ENCODE measurements at regions not wholly inside any gene's neighbourhood (a gene's known extent, or its start where the extent isn't known, plus 50 kb on each side); places are given as distances from the start of the nearest gene placed in this dataset.

DNA sequence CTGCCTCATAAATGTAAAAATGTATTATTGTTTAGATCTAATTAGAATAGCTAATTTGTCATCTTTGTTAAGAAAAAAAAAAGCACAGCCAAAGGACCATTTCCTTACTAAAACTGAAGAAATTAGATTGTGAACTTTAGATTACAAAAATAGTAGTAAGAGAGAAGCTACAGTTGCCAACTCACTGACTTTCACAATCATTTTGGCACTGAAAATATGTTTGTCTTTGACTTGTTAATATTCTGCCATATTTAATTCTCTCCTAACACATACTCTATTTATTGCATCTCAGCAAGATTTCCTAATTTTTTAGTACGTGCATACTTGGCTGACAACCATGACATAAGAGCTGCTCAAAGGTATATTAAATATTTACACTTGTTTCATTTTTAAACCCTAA is 297.1 kb downstream of the TUSC1 start:
- no CpG with 5 or more reads among the region's 1 CpG for WGBS (ENCODE audit: insufficient coverage)
- CTCF ChIA-PET, result no interaction called here

DNA sequence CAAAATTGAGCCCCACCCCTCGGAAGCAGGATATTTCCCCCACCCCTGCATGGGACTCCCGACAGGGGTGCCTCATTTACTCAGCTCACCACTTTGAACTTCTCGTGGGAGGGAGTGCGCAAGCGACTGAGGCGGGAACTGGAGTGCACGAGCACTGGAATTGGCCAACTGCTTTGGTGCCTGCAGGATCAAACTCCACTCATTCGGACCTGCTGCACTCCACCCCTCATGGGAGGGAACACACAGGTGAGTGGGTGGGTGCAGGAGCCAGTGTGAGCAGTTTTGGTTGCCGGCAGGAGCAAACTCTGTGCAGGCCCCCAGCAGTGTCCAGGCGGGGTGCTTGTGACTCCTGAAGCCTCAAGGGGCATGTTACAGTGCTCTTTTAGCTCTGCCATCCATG is 301.2 kb downstream of the TUSC1 start:
- Histone ChIP-seq H3K9me3 (ENCODE audit: control extremely low read depth in 1 of 5, control insufficient read depth in 4 of 5, insufficient read depth in 2 of 5, low read depth in 1 of 5, low read length in 4 of 5) (no peaks in the 10 kb centered on the region), H3K4me1 (ENCODE audit: control extremely low read depth in 1 of 4, control insufficient read depth in 4 of 4, insufficient read depth in 4 of 4, low read length in 3 of 4) (no peaks in the 10 kb centered on the region), H3K4me3 (ENCODE audit: control insufficient read depth in 1 of 7, extremely low read depth in 1 of 7, insufficient read depth in 4 of 7, low read depth in 2 of 7, low read length in 6 of 7) (no peak overlapping the region), H3K36me3 (ENCODE audit: control insufficient read depth in 4 of 4, insufficient read depth in 4 of 4, low read length in 3 of 4) (no peaks in the 10 kb centered on the region), H3K27me3 (replicated peaks in 2 of 5; ENCODE audit: control insufficient read depth in 4 of 5, insufficient read depth in 5 of 5, low read length in 4 of 5) (no peaks in the 10 kb centered on the region), H3K27ac (ENCODE audit: insufficient read depth in 1 of 2, low read depth in 1 of 2, low read length in 2 of 2, poor library complexity in 1 of 2, severe bottlenecking in 2 of 2) (no peak overlapping the region)
- ChIA-PET CTCF (no interaction called here), POLR2A (no interaction called here)
- 93% methylated on average over 10 of the region's 10 CpGs for WGBS (ENCODE audit: insufficient coverage)
- DNase-seq, result no peak

More for the DNA sequence above, 297.1 kb downstream of the TUSC1 start:
- POLR2A ChIA-PET, result no interaction called here
- Histone ChIP-seq H3K36me3 (ENCODE audit: control insufficient read depth in 4 of 4, insufficient read depth in 4 of 4, low read length in 3 of 4) (no peaks in the 10 kb centered on the region), H3K9me3 (ENCODE audit: control extremely low read depth in 1 of 5, control insufficient read depth in 4 of 5, insufficient read depth in 2 of 5, low read depth in 1 of 5, low read length in 4 of 5) (no peaks in the 10 kb centered on the region), H3K4me3 (ENCODE audit: control insufficient read depth in 1 of 7, extremely low read depth in 1 of 7, insufficient read depth in 4 of 7, low read depth in 2 of 7, low read length in 6 of 7) (no peak overlapping the region), H3K27ac (ENCODE audit: insufficient read depth in 1 of 2, low read depth in 1 of 2, low read length in 2 of 2, poor library complexity in 1 of 2, severe bottlenecking in 2 of 2) (no peak overlapping the region), H3K27me3 (replicated peaks in 2 of 5; ENCODE audit: control insufficient read depth in 4 of 5, insufficient read depth in 5 of 5, low read length in 4 of 5) (no peaks in the 10 kb centered on the region), H3K4me1 (ENCODE audit: control extremely low read depth in 1 of 4, control insufficient read depth in 4 of 4, insufficient read depth in 4 of 4, low read length in 3 of 4) (no peaks in the 10 kb centered on the region)
- DNase-seq, result no peak

DNA sequence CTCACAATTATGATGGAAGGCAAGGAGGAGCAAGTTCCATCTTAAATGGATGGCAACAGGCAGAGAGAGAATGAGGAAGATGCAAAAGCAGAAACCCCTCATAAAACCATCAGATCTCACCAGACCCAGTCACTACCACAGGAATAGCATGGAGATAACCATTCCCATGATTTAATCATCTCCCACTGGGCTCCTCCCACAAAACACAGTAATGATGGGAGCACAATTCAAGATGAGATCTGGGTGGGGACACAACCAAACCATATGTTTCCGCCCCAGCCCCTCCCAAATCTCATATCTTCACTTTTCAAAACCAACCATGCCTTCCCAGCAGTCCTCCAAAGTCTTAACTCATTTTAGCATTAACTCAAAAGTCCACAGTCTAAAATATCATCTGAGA is 304.0 kb downstream of the TUSC1 start:
- no peak overlapping the region for H3K4me3 ChIP-seq (ENCODE audit: control insufficient read depth in 1 of 7, extremely low read depth in 1 of 7, insufficient read depth in 4 of 7, low read depth in 2 of 7, low read length in 6 of 7)
- ChIA-PET CTCF (interaction anchor here (0.7 kb wide), 2 partner anchors 422 to 1204 kb away, joined by 3 read pairs; no protein-coding TSS in a partner anchor), POLR2A (no interaction called here)
- H3K4me1 ChIP-seq (ENCODE audit: control extremely low read depth in 1 of 4, control insufficient read depth in 4 of 4, insufficient read depth in 4 of 4, low read length in 3 of 4), result no peaks in the 10 kb centered on the region
- no peak for DNase-seq
- H3K27ac ChIP-seq (ENCODE audit: insufficient read depth in 1 of 2, low read depth in 1 of 2, low read length in 2 of 2, poor library complexity in 1 of 2, severe bottlenecking in 2 of 2), result no peak overlapping the region
- no peaks in the 10 kb centered on the region for H3K36me3 ChIP-seq (ENCODE audit: control insufficient read depth in 4 of 4, insufficient read depth in 4 of 4, low read length in 3 of 4)
- 88% methylated on average over 1 of the region's 1 CpG for WGBS (ENCODE audit: insufficient coverage)
- no peaks in the 10 kb centered on the region for H3K9me3 ChIP-seq (ENCODE audit: control extremely low read depth in 1 of 5, control insufficient read depth in 4 of 5, insufficient read depth in 2 of 5, low read depth in 1 of 5, low read length in 4 of 5)
- no peaks in the 10 kb centered on the region for H3K27me3 ChIP-seq (replicated peaks in 2 of 5; ENCODE audit: control insufficient read depth in 4 of 5, insufficient read depth in 5 of 5, low read length in 4 of 5)

DNA sequence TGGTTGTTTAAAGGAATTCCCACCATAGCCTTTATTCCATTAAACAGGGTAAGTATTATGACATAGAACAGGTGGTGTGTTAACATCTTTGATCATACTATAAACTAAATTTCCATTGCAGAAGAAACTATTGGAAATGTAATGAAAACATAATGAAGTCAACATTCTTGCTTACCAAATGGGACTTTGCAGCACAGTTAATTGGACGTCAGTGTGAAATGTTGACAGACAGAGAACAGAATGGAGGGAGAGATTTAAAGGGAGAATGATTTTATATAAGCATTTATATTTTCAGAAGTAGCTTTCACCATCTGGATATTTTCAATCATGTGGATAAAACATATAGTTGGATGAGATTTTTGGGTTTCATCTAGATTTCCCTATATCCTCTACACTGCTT is 311.3 kb downstream of the TUSC1 start:
- no peak overlapping the region for H3K27ac ChIP-seq (ENCODE audit: insufficient read depth in 1 of 2, low read depth in 1 of 2, low read length in 2 of 2, poor library complexity in 1 of 2, severe bottlenecking in 2 of 2)
- no CpG with 5 or more reads among the region's 1 CpG for WGBS (ENCODE audit: insufficient coverage)
- H3K27me3 ChIP-seq (replicated peaks in 2 of 5; ENCODE audit: control insufficient read depth in 4 of 5, insufficient read depth in 5 of 5, low read length in 4 of 5), result no peaks in the 10 kb centered on the region
- H3K9me3 ChIP-seq (ENCODE audit: control extremely low read depth in 1 of 5, control insufficient read depth in 4 of 5, insufficient read depth in 2 of 5, low read depth in 1 of 5, low read length in 4 of 5), result no peaks in the 10 kb centered on the region
- H3K4me3 ChIP-seq (ENCODE audit: control insufficient read depth in 1 of 7, extremely low read depth in 1 of 7, insufficient read depth in 4 of 7, low read depth in 2 of 7, low read length in 6 of 7), result no peak overlapping the region
- H3K4me1 ChIP-seq (ENCODE audit: control extremely low read depth in 1 of 4, control insufficient read depth in 4 of 4, insufficient read depth in 4 of 4, low read length in 3 of 4), result no peaks in the 10 kb centered on the region
- ChIA-PET CTCF (no interaction called here), POLR2A (no interaction called here)
- no peak for DNase-seq
- H3K36me3 ChIP-seq (ENCODE audit: control insufficient read depth in 4 of 4, insufficient read depth in 4 of 4, low read length in 3 of 4), result no peaks in the 10 kb centered on the region

DNA sequence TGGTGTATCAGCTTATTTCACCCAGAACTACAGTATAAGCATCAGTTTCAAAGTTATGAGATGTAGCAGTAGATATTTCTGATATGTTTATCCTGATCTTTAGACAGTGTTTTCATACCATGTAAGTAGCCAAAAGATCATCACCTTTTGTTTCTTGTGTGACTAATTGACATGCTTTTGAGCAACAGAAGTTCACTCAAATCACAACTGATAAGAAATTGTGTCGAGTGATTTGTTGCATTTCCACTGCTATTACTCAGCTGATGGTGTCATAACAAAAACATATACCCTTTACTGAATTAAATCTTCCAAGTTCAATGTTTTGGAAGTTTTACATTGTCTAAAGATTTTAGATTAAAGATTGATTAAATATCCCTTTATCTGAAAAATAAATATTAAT is 324.5 kb downstream of the TUSC1 start:
- CTCF ChIA-PET, result no interaction called here
- no peak overlapping the region for H3K27ac ChIP-seq (ENCODE audit: insufficient read depth in 1 of 2, low read depth in 1 of 2, low read length in 2 of 2, poor library complexity in 1 of 2, severe bottlenecking in 2 of 2)
- H3K4me1 ChIP-seq (ENCODE audit: control extremely low read depth in 1 of 4, control insufficient read depth in 4 of 4, insufficient read depth in 4 of 4, low read length in 3 of 4), result no peaks in the 10 kb centered on the region
- no peaks in the 10 kb centered on the region for H3K36me3 ChIP-seq (ENCODE audit: control insufficient read depth in 4 of 4, insufficient read depth in 4 of 4, low read length in 3 of 4)
- no peak for DNase-seq
- H3K4me3 ChIP-seq (ENCODE audit: control insufficient read depth in 1 of 7, extremely low read depth in 1 of 7, insufficient read depth in 4 of 7, low read depth in 2 of 7, low read length in 6 of 7), result no peak overlapping the region
- peaks cover 0 to 6% (median 0%) of the 10 kb centered on the region in 5 experiments for H3K9me3 ChIP-seq (ENCODE audit: control extremely low read depth in 1 of 5, control insufficient read depth in 4 of 5, insufficient read depth in 2 of 5, low read depth in 1 of 5, low read length in 4 of 5)
- H3K27me3 ChIP-seq (replicated peaks in 2 of 5; ENCODE audit: control insufficient read depth in 4 of 5, insufficient read depth in 5 of 5, low read length in 4 of 5), result no peaks in the 10 kb centered on the region
- WGBS (ENCODE audit: insufficient coverage), result no CpG with 5 or more reads among the region's 1 CpG
- POLR2A ChIA-PET, result no interaction called here

- no peak overlapping the region for H3K27ac ChIP-seq (ENCODE audit: insufficient read depth in 1 of 2, low read depth in 1 of 2, low read length in 2 of 2, poor library complexity in 1 of 2, severe bottlenecking in 2 of 2)
- H3K4me1 ChIP-seq (ENCODE audit: control extremely low read depth in 1 of 4, control insufficient read depth in 4 of 4, insufficient read depth in 4 of 4, low read length in 3 of 4), result no peaks in the 10 kb centered on the region
- DNase-seq, result no peak
- H3K9me3 ChIP-seq (ENCODE audit: control extremely low read depth in 1 of 5, control insufficient read depth in 4 of 5, insufficient read depth in 2 of 5, low read depth in 1 of 5, low read length in 4 of 5), result no peaks in the 10 kb centered on the region
- no peaks in the 10 kb centered on the region for H3K36me3 ChIP-seq (ENCODE audit: control insufficient read depth in 4 of 4, insufficient read depth in 4 of 4, low read length in 3 of 4)
- POLR2A ChIA-PET, result interaction anchor here (0.6 kb wide), 1 partner anchor 187 kb away, joined by 3 read pairs; no protein-coding TSS in a partner anchor
- H3K27me3 ChIP-seq (replicated peaks in 2 of 5; ENCODE audit: control insufficient read depth in 4 of 5, insufficient read depth in 5 of 5, low read length in 4 of 5), result no peaks in the 10 kb centered on the region
- CTCF ChIA-PET, result no interaction called here
- no peak overlapping the region for H3K4me3 ChIP-seq (ENCODE audit: control insufficient read depth in 1 of 7, extremely low read depth in 1 of 7, insufficient read depth in 4 of 7, low read depth in 2 of 7, low read length in 6 of 7)
- WGBS (ENCODE audit: insufficient coverage), result no CpG with 5 or more reads among the region's 2 CpGs
These were observed 328.2 kb downstream of the TUSC1 start for GRCh38 chr9:25350011-25350410.

- no peaks in the 10 kb centered on the region for H3K36me3 ChIP-seq (ENCODE audit: control insufficient read depth in 4 of 4, insufficient read depth in 4 of 4, low read length in 3 of 4)
- H3K9me3 ChIP-seq (ENCODE audit: control extremely low read depth in 1 of 5, control insufficient read depth in 4 of 5, insufficient read depth in 2 of 5, low read depth in 1 of 5, low read length in 4 of 5), result no peaks in the 10 kb centered on the region
- CTCF ChIA-PET, result no interaction called here
- POLR2A ChIA-PET, result no interaction called here
- H3K27me3 ChIP-seq (replicated peaks in 2 of 5; ENCODE audit: control insufficient read depth in 4 of 5, insufficient read depth in 5 of 5, low read length in 4 of 5), result no peaks in the 10 kb centered on the region
- WGBS (ENCODE audit: insufficient coverage), result 89% methylated on average over 8 of the region's 8 CpGs
- no peak for DNase-seq
- H3K4me1 ChIP-seq (ENCODE audit: control extremely low read depth in 1 of 4, control insufficient read depth in 4 of 4, insufficient read depth in 4 of 4, low read length in 3 of 4), result no peaks in the 10 kb centered on the region
- H3K4me3 ChIP-seq (ENCODE audit: control insufficient read depth in 1 of 7, extremely low read depth in 1 of 7, insufficient read depth in 4 of 7, low read depth in 2 of 7, low read length in 6 of 7), result no peak overlapping the region
- H3K27ac ChIP-seq (ENCODE audit: insufficient read depth in 1 of 2, low read depth in 1 of 2, low read length in 2 of 2, poor library complexity in 1 of 2, severe bottlenecking in 2 of 2), result no peak overlapping the region
These were observed 356.1 kb downstream of the TUSC1 start for GRCh38 chr9:25322142-25322541.

Measured in common myeloid progenitor, CD34-positive (primary cell).